ENCODE measurements at regions not wholly inside any gene's neighbourhood (a gene's known extent, or its start where the extent isn't known, plus 50 kb on each side); places are given as distances from the start of the nearest gene placed in this dataset.

- H3K79me2 ChIP-seq (ENCODE audit: insufficient read depth, low read length), result no peaks in the 10 kb centered on the region
- no peak overlapping the region for H3K27ac ChIP-seq (ENCODE audit: low read depth, low read length, poor library complexity, severe bottlenecking)
- no peaks in the 10 kb centered on the region for H3F3A ChIP-seq (ENCODE audit: insufficient read depth, low read length)
- H3K27me3 ChIP-seq (ENCODE audit: insufficient read depth, low read length), result no peaks in the 10 kb centered on the region
- no peak overlapping the region for H3K4me3 ChIP-seq (ENCODE audit: low read depth, low read length, poor library complexity, severe bottlenecking)
- H3K9ac ChIP-seq (ENCODE audit: low read length), result no peak overlapping the region
- no peaks in the 10 kb centered on the region for H3K4me1 ChIP-seq (ENCODE audit: insufficient read depth, low read length, severe bottlenecking)
- H3K9me3 ChIP-seq (ENCODE audit: low read length), result no peaks in the 10 kb centered on the region
- H3K4me2 ChIP-seq (ENCODE audit: low read length), result no peak overlapping the region
- H2AFZ ChIP-seq (ENCODE audit: low read length), result no peak overlapping the region
- no peaks in the 10 kb centered on the region for H3K9me2 ChIP-seq (ENCODE audit: low read depth, low read length)
- H3K36me3 ChIP-seq (ENCODE audit: insufficient read depth, low read length), result no peaks in the 10 kb centered on the region
- no peaks in the 10 kb centered on the region for H4K20me1 ChIP-seq (ENCODE audit: insufficient read depth, low read length)
- TF ChIP-seq EZH2 (IDR thresholded peaks at IDR 0.05; ENCODE audit: borderline replicate concordance, low read length), result no peak
- no peak for TF ChIP-seq CTCF (IDR thresholded peaks at IDR 0.05; ENCODE audit: low read length)
These were observed 317.5 kb downstream of the UTRN start for GRCh38 chr6:144602523-144603180.

- H4K20me1 ChIP-seq (ENCODE audit: insufficient read depth, low read length), result no peaks in the 10 kb centered on the region
- H3K4me1 ChIP-seq (ENCODE audit: insufficient read depth, low read length, severe bottlenecking), result peaks cover 6% of the 10 kb centered on the region
- H3K9me2 ChIP-seq (ENCODE audit: low read depth, low read length), result no peaks in the 10 kb centered on the region
- no peaks in the 10 kb centered on the region for H3K36me3 ChIP-seq (ENCODE audit: insufficient read depth, low read length)
- no peaks in the 10 kb centered on the region for H3K27me3 ChIP-seq (ENCODE audit: insufficient read depth, low read length)
- no peaks in the 10 kb centered on the region for H3F3A ChIP-seq (ENCODE audit: insufficient read depth, low read length)
- no peak overlapping the region for H3K27ac ChIP-seq (ENCODE audit: low read depth, low read length, poor library complexity, severe bottlenecking)
- H3K9ac ChIP-seq (ENCODE audit: low read length), result no peak overlapping the region
- no peak overlapping the region for H2AFZ ChIP-seq (ENCODE audit: low read length)
- TF ChIP-seq CTCF (IDR thresholded peaks at IDR 0.05; ENCODE audit: low read length) (no peak), EZH2 (IDR thresholded peaks at IDR 0.05; ENCODE audit: borderline replicate concordance, low read length) (no peak)
- H3K9me3 ChIP-seq (ENCODE audit: low read length), result no peaks in the 10 kb centered on the region
- H3K4me3 ChIP-seq (ENCODE audit: low read depth, low read length, poor library complexity, severe bottlenecking), result no peak overlapping the region
- no peak overlapping the region for H3K4me2 ChIP-seq (ENCODE audit: low read length)
- H3K79me2 ChIP-seq (ENCODE audit: insufficient read depth, low read length), result no peaks in the 10 kb centered on the region
These were observed 320.9 kb downstream of the UTRN start for GRCh38 chr6:144606083-144606482.

GRCh38 chr6:144607998-144608735 is 323.0 kb downstream of the UTRN start:
- Histone ChIP-seq H3K4me3 (ENCODE audit: low read depth, low read length, poor library complexity, severe bottlenecking) (no peak overlapping the region), H3K9me2 (ENCODE audit: low read depth, low read length) (no peaks in the 10 kb centered on the region), H3K36me3 (ENCODE audit: insufficient read depth, low read length) (no peaks in the 10 kb centered on the region), H3K27me3 (ENCODE audit: insufficient read depth, low read length) (no peaks in the 10 kb centered on the region), H3K9ac (ENCODE audit: low read length) (no peak overlapping the region), H4K20me1 (ENCODE audit: insufficient read depth, low read length) (no peaks in the 10 kb centered on the region), H3K4me2 (ENCODE audit: low read length) (no peak overlapping the region), H3K9me3 (ENCODE audit: low read length) (no peaks in the 10 kb centered on the region), H3K4me1 (ENCODE audit: insufficient read depth, low read length, severe bottlenecking) (peaks cover 6% of the 10 kb centered on the region), H3F3A (ENCODE audit: insufficient read depth, low read length) (no peaks in the 10 kb centered on the region), H3K27ac (ENCODE audit: low read depth, low read length, poor library complexity, severe bottlenecking) (no peak overlapping the region), H3K79me2 (ENCODE audit: insufficient read depth, low read length) (no peaks in the 10 kb centered on the region), H2AFZ (ENCODE audit: low read length) (no peak overlapping the region)
- TF ChIP-seq EZH2 (IDR thresholded peaks at IDR 0.05; ENCODE audit: borderline replicate concordance, low read length), result no peak
- TF ChIP-seq CTCF (IDR thresholded peaks at IDR 0.05; ENCODE audit: low read length), result no peak

Measured in OCI-LY1 (cell line).